HG03135 (cell line): ENCODE measurements at regions not wholly inside any gene's neighbourhood (a gene's known extent, or its start where the extent isn't known, plus 50 kb on each side); places are given as distances from the start of the nearest gene placed in this dataset.

Experiments used
- ATAC-seq: cut with Tn5 transposase; IDR thresholded peaks from one replicate; pipeline ENCODE4 v1.9.1; 2021; ENCODE audit warnings: mild to moderate bottlenecking, moderate library complexity; ENCODE audit not compliant: unreplicated experiment

- no peak for ATAC-seq
These were observed 53.1 kb upstream of the GLRA2 start for GRCh38 chrX:14476205-14476604.

- no peak for ATAC-seq
These were observed 79.6 kb upstream of the GLRA2 start for GRCh38 chrX:14449773-14450172.

- no peak for ATAC-seq
These were observed 80.9 kb upstream of the GLRA2 start for GRCh38 chrX:14448406-14448805.

- ATAC-seq = no peak
These were observed 89.2 kb upstream of the GLRA2 start for GRCh38 chrX:14440106-14440505.

GRCh38 chrX:14427614-14428013, 101.7 kb upstream of the GLRA2 start:
- no peak for ATAC-seq

- ATAC-seq = no peak
These were observed 108.5 kb upstream of the GLRA2 start for GRCh38 chrX:14420841-14421240.

- no peak for ATAC-seq
These were observed 116.7 kb upstream of the GLRA2 start for GRCh38 chrX:14412686-14413085.

GRCh38 chrX:14411326-14411725, 118.0 kb upstream of the GLRA2 start:
- ATAC-seq = no peak

- ATAC-seq = no peak
These were observed 120.0 kb upstream of the GLRA2 start for GRCh38 chrX:14409341-14409740.

GRCh38 chrX:14406225-14406624, 123.1 kb upstream of the GLRA2 start:
- no peak for ATAC-seq

GRCh38 chrX:14398725-14399124, 130.6 kb upstream of the GLRA2 start:
- ATAC-seq = no peak

GRCh38 chrX:14389682-14390081, 139.7 kb upstream of the GLRA2 start:
- no peak for ATAC-seq

- ATAC-seq = no peak
These were observed 142.4 kb upstream of the GLRA2 start for GRCh38 chrX:14386981-14387380.

- no peak for ATAC-seq
These were observed 149.3 kb upstream of the GLRA2 start for GRCh38 chrX:14380044-14380443.

- ATAC-seq = no peak
These were observed 151.9 kb upstream of the GLRA2 start for GRCh38 chrX:14377427-14377826.

- ATAC-seq = no peak
These were observed 165.6 kb upstream of the GLRA2 start for GRCh38 chrX:14363728-14364127.

GRCh38 chrX:14362721-14363120, 166.6 kb upstream of the GLRA2 start:
- ATAC-seq = no peak

- ATAC-seq = no peak
These were observed 167.9 kb upstream of the GLRA2 start for GRCh38 chrX:14361435-14361834.

- ATAC-seq = no peak
These were observed 169.6 kb upstream of the GLRA2 start for GRCh38 chrX:14359727-14360126.

- no peak for ATAC-seq
These were observed 170.0 kb upstream of the GLRA2 start for GRCh38 chrX:14359316-14359715.

- ATAC-seq = no peak
These were observed 172.0 kb upstream of the GLRA2 start for GRCh38 chrX:14357314-14357713.

- ATAC-seq = no peak
These were observed 172.9 kb upstream of the GLRA2 start for GRCh38 chrX:14356401-14356800.

- no peak for ATAC-seq
These were observed 173.8 kb upstream of the GLRA2 start for GRCh38 chrX:14355556-14355955.

- no peak for ATAC-seq
These were observed 174.8 kb upstream of the GLRA2 start for GRCh38 chrX:14354521-14354920.
